ENCODE measurements at regions not wholly inside any gene's neighbourhood (a gene's known extent, or its start where the extent isn't known, plus 50 kb on each side); places are given as distances from the start of the nearest gene placed in this dataset.
"Not testable (repeated sequence)": the region's sequence is repeated elsewhere in the genome, so short reads cannot be mapped to it uniquely, and the experiment has no call there.

GRCh38 chr5:130836729-130837649 lies 328.1 kb downstream of the HINT1 start:
- in situ Hi-C loops (cut with HindIII; ENCODE audit: low sequenced_read_pairs) = no loop called here
- H3K4me3 ChIP-seq (ENCODE audit: low read depth, low read length) = peak overlapping the region; percentile 18
- TF ChIP-seq CTCF (IDR thresholded peaks at IDR 0.05; ENCODE audit: low read depth, low read length, missing control alignments) = no peak
- peak; percentile 1 for DNase-seq (ENCODE audit: low read depth)

- H3K4me3 ChIP-seq (ENCODE audit: low read depth, low read length); in situ Hi-C loops (cut with HindIII; ENCODE audit: low sequenced_read_pairs); DNase-seq (ENCODE audit: low read depth): not testable (repeated sequence)
Observed at GRCh38 chr5:130817598-130818384, 347.3 kb downstream of the HINT1 start.

- TF ChIP-seq CTCF (IDR thresholded peaks at IDR 0.05; ENCODE audit: low read depth, low read length, missing control alignments) = no peak
- DNase-seq (ENCODE audit: low read depth) = no peak
- H3K4me3 ChIP-seq (ENCODE audit: low read depth, low read length) = no peak overlapping the region
- in situ Hi-C loops (cut with HindIII; ENCODE audit: low sequenced_read_pairs) = no loop called here
Observed at GRCh38 chr5:130815246-130815645, 349.8 kb downstream of the HINT1 start.

GRCh38 chr5:130808691-130809090 lies 356.4 kb downstream of the HINT1 start:
- no peak for TF ChIP-seq CTCF (IDR thresholded peaks at IDR 0.05; ENCODE audit: low read depth, low read length, missing control alignments)
- in situ Hi-C loops (cut with HindIII; ENCODE audit: low sequenced_read_pairs) = no loop called here
- DNase-seq (ENCODE audit: low read depth) = no peak

GRCh38 chr5:130805648-130806047 lies 359.4 kb downstream of the HINT1 start:
- DNase-seq (ENCODE audit: low read depth) = no peak
- H3K4me3 ChIP-seq (ENCODE audit: low read depth, low read length) = no peak overlapping the region
- in situ Hi-C loops (cut with HindIII; ENCODE audit: low sequenced_read_pairs) = no loop called here
- TF ChIP-seq CTCF (IDR thresholded peaks at IDR 0.05; ENCODE audit: low read depth, low read length, missing control alignments) = no peak

More at GRCh38 chr5:130808691-130809090, 356.4 kb downstream of the HINT1 start:
- no peak overlapping the region for H3K4me3 ChIP-seq (ENCODE audit: low read depth, low read length)

DNA sequence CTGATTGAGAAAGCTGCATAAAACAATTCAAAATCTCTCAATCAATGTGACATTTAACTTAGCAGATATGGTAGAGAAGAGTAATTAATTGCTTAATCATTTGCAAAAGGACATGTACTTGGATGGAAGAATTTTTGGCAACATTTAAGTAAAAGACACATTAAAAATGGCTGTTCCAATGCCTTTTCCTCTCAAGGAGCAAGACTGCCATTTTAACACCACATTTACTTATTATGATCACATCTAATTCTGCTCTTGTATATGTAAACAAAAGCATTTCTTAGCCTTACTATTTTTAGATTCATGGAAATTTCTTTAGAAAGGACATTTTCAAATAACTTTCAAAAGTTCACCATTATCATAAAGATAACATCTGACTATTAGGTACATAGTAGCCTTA lies 360.0 kb downstream of the HINT1 start:
- no peak overlapping the region for H3K4me3 ChIP-seq (ENCODE audit: low read depth, low read length)
- no peak for TF ChIP-seq CTCF (IDR thresholded peaks at IDR 0.05; ENCODE audit: low read depth, low read length, missing control alignments)
- no peak for DNase-seq (ENCODE audit: low read depth)
- in situ Hi-C loops (cut with HindIII; ENCODE audit: low sequenced_read_pairs) = no loop called here

DNA sequence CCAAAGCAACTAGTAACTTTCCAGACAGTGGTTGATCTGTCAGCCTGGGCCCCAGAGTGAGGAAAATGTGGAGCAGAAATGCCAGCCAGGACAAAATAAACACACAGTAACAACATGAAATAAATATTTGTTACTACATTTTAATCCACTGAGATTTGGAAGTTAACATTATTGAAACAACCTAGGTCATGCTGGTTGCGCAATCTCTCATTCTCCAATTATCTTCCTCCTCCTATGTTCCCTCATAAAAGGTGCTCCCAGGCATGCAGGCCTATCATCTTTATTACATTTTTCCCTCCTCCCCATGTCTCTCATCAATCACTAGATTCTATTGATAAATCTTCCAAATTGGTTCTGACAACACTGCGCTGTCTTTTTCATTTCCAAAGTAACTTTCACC lies 363.1 kb downstream of the HINT1 start:
- TF ChIP-seq CTCF (IDR thresholded peaks at IDR 0.05; ENCODE audit: low read depth, low read length, missing control alignments) = no peak

More for the DNA sequence above, 363.1 kb downstream of the HINT1 start:
- in situ Hi-C loops (cut with HindIII; ENCODE audit: low sequenced_read_pairs) = no loop called here
- no peak for DNase-seq (ENCODE audit: low read depth)
- no peak overlapping the region for H3K4me3 ChIP-seq (ENCODE audit: low read depth, low read length)
